ENCODE measurements at regions not wholly inside any gene's neighbourhood (a gene's known extent, or its start where the extent isn't known, plus 50 kb on each side); places are given as distances from the start of the nearest gene placed in this dataset.

- no peak for TF ChIP-seq CTCF (IDR thresholded peaks at IDR 0.05; ENCODE audit: insufficient read depth, low read length, poor library complexity, severe bottlenecking)
- TF ChIP-seq EZH2phosphoT487 (conservative IDR thresholded peaks at IDR 0.05; ENCODE audit: low read length): no peak
Measured at GRCh38 chr5:158320934-158321333, 462.0 kb upstream of the CLINT1 start.

Data from SU-DHL-6 (cell line).